ENCODE measurements at regions not wholly inside any gene's neighbourhood (a gene's known extent, or its start where the extent isn't known, plus 50 kb on each side); places are given as distances from the start of the nearest gene placed in this dataset.

DNA sequence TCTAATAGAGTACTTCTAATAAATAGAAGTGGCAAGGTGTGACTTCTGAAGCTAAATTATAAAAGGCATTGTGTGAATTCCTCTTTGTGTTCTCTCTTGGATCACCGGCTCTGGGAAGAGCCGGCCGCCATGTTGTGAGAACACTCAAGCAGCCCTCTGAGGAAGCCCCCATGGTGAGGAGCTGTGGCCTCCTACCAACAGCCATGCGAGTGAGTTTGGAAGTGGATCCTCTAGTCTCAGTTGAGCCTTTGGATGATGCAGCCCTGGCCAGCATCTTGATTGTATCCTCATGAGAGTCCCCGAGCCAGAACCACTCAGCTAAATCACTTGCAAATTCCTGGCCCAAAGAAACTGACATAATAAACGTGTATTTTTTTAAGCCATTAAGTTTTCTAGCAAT, 94.5 kb upstream of the CARD11 start:
- no peak for TF ChIP-seq YY1 (IDR thresholded peaks at IDR 0.05; ENCODE audit: low read depth)
- no peak for TF ChIP-seq TAF1 (IDR thresholded peaks at IDR 0.05; ENCODE audit: low read depth)
- TF ChIP-seq EP300 (IDR thresholded peaks at IDR 0.05; ENCODE audit: borderline replicate concordance), result no peak
- no peak for TF ChIP-seq USF1 (IDR thresholded peaks at IDR 0.05)
- no peak for TF ChIP-seq TEAD4 (IDR thresholded peaks at IDR 0.05)
- TF ChIP-seq RAD21 (IDR thresholded peaks at IDR 0.05; ENCODE audit: low read depth), result no peak
- no peak for TF ChIP-seq ZBTB7A (IDR thresholded peaks at IDR 0.05; ENCODE audit: low read depth)
- no peak for TF ChIP-seq EGR1 (IDR thresholded peaks at IDR 0.05)
- TF ChIP-seq FOXM1 (IDR thresholded peaks at IDR 0.05; ENCODE audit: borderline replicate concordance, low read depth), result no peak
- TF ChIP-seq NFIC (IDR thresholded peaks at IDR 0.05), result no peak
- no peak for TF ChIP-seq TCF12 (IDR thresholded peaks at IDR 0.05; ENCODE audit: low read depth)
- TF ChIP-seq MAX (IDR thresholded peaks at IDR 0.05), result no peak
- TF ChIP-seq CEBPB (IDR thresholded peaks at IDR 0.05), result no peak
- TF ChIP-seq CREB1 (IDR thresholded peaks at IDR 0.05; ENCODE audit: low read depth), result no peak
- TF ChIP-seq, protein P1, sequence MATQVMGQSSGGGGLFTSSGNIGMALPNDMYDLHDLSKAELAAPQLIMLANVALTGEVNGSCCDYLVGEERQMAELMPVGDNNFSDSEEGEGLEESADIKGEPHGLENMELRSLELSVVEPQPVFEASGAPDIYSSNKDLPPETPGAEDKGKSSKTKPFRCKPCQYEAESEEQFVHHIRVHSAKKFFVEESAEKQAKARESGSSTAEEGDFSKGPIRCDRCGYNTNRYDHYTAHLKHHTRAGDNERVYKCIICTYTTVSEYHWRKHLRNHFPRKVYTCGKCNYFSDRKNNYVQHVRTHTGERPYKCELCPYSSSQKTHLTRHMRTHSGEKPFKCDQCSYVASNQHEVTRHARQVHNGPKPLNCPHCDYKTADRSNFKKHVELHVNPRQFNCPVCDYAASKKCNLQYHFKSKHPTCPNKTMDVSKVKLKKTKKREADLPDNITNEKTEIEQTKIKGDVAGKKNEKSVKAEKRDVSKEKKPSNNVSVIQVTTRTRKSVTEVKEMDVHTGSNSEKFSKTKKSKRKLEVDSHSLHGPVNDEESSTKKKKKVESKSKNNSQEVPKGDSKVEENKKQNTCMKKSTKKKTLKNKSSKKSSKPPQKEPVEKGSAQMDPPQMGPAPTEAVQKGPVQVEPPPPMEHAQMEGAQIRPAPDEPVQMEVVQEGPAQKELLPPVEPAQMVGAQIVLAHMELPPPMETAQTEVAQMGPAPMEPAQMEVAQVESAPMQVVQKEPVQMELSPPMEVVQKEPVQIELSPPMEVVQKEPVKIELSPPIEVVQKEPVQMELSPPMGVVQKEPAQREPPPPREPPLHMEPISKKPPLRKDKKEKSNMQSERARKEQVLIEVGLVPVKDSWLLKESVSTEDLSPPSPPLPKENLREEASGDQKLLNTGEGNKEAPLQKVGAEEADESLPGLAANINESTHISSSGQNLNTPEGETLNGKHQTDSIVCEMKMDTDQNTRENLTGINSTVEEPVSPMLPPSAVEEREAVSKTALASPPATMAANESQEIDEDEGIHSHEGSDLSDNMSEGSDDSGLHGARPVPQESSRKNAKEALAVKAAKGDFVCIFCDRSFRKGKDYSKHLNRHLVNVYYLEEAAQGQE (IDR thresholded peaks at IDR 0.05; ENCODE audit: low read depth), result no peak

DNA sequence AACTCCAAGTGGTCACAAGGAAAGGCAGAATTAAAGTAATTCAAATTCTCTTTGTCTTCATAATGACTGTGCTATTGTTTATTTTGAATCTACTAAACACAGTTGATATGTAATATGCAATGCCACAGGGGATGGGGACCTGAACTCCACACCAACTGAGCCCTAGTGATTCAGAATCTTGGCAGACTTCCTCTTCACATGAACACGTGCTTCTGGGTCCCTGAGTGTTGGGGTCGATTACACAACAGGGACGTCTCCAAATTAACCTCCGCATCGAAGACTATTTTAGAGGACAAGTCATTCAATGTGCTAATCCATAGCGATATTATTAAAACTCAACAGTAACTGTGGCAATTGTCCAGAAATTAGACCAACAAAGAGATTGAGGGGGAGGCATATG, 95.3 kb upstream of the CARD11 start:
- TF ChIP-seq, protein P1 (IDR thresholded peaks at IDR 0.05; ENCODE audit: low read depth), result no peak
- TF ChIP-seq YY1 (IDR thresholded peaks at IDR 0.05; ENCODE audit: low read depth), result no peak
- no peak for TF ChIP-seq RAD21 (IDR thresholded peaks at IDR 0.05; ENCODE audit: low read depth)
- TF ChIP-seq TEAD4 (IDR thresholded peaks at IDR 0.05), result no peak

GRCh38 chr7:3140834-3141233, 97.2 kb upstream of the CARD11 start:
- TF ChIP-seq TEAD4 (IDR thresholded peaks at IDR 0.05) (no peak), TAF1 (IDR thresholded peaks at IDR 0.05; ENCODE audit: low read depth) (no peak), TCF12 (IDR thresholded peaks at IDR 0.05; ENCODE audit: low read depth) (no peak), ZBTB7A (IDR thresholded peaks at IDR 0.05; ENCODE audit: low read depth) (no peak), EGR1 (IDR thresholded peaks at IDR 0.05) (no peak), YY1 (IDR thresholded peaks at IDR 0.05; ENCODE audit: low read depth) (no peak)

- TF ChIP-seq YY1 (IDR thresholded peaks at IDR 0.05; ENCODE audit: low read depth) (no peak), MAX (IDR thresholded peaks at IDR 0.05) (no peak), FOXM1 (IDR thresholded peaks at IDR 0.05; ENCODE audit: borderline replicate concordance, low read depth) (no peak), CREB1 (IDR thresholded peaks at IDR 0.05; ENCODE audit: low read depth) (no peak), EP300 (IDR thresholded peaks at IDR 0.05; ENCODE audit: borderline replicate concordance) (no peak), NFIC (IDR thresholded peaks at IDR 0.05) (no peak), USF1 (IDR thresholded peaks at IDR 0.05) (no peak)
Observed at GRCh38 chr7:3141326-3141725, 97.7 kb upstream of the CARD11 start.

DNA sequence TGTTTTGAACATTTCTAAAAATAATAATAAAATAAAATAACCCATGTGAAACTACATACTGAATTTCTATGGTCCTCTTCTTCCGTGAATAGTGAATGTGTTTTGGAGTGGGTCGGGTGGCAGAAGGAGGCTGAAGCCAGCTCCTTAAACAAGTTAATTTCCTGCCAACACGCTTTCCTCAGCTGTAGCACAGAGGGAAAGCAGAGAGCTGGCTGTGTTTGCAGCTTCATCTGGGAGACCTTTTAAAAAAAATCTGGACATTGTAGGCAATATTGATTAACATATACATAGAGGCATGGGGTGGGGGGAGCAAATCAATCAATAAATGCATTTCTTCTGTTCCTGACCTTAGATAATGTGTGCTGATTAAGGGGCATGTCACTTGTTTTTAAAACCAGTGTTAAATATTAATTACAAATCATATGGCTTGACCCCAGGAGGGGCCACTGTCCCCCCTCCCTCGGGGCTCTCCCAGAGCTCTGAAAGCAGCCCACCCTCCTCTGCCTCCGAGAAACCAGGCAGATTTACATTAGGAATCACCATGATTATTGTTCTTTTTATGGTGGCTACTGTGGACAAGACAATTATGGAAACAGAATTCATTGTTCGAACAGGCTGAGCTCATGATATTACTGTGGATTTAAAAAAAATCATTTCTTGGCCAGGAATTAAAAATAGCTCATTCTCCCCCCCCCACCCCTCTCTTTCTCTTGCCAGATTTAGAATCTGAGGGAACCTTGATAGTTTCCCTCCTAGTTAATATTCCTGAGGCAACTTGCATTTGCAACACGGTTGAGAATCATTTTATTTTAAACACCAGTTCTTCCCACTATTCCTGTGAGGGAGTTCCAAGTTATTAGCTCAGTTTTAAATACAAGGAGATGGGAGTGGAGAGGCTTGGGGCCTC, 100.5 kb upstream of the CARD11 start:
- TF ChIP-seq NFIC (IDR thresholded peaks at IDR 0.05) (no peak), EGR1 (IDR thresholded peaks at IDR 0.05) (no peak), TEAD4 (IDR thresholded peaks at IDR 0.05) (no peak), MAX (IDR thresholded peaks at IDR 0.05) (no peak), EP300 (IDR thresholded peaks at IDR 0.05; ENCODE audit: borderline replicate concordance) (no peak), RAD21 (IDR thresholded peaks at IDR 0.05; ENCODE audit: low read depth) (no peak), YY1 (IDR thresholded peaks at IDR 0.05; ENCODE audit: low read depth) (no peak), TAF1 (IDR thresholded peaks at IDR 0.05; ENCODE audit: low read depth) (no peak), FOXM1 (IDR thresholded peaks at IDR 0.05; ENCODE audit: borderline replicate concordance, low read depth) (no peak), USF1 (IDR thresholded peaks at IDR 0.05) (no peak)
- TF ChIP-seq, protein P1 (IDR thresholded peaks at IDR 0.05; ENCODE audit: low read depth), result no peak
